ENCODE measurements at regions not wholly inside any gene's neighbourhood (a gene's known extent, or its start where the extent isn't known, plus 50 kb on each side); places are given as distances from the start of the nearest gene placed in this dataset.

- no peaks in the 10 kb centered on the region for H3K9me3 Mint-ChIP-seq (ENCODE audit: low read depth)
- H3K36me3 Mint-ChIP-seq (ENCODE audit: insufficient read depth), result no peaks in the 10 kb centered on the region
- no peak overlapping the region for H3K4me3 Mint-ChIP-seq (ENCODE audit: low read depth)
- no peak for TF ChIP-seq CTCF (IDR thresholded peaks at IDR 0.05; ENCODE audit: unreplicated experiment)
- H3K27ac Mint-ChIP-seq, result no peak overlapping the region
- DNase-seq (ENCODE audit: low spot score, unreplicated experiment), result no peak
- no peaks in the 10 kb centered on the region for H3K27me3 Mint-ChIP-seq
- H3K4me1 Mint-ChIP-seq (ENCODE audit: low read depth), result no peaks in the 10 kb centered on the region
Measured at GRCh38 chr10:70990681-70991080, 102.3 kb upstream of the PCBD1 start.

- Mint-ChIP-seq H3K27ac (no peak overlapping the region), H3K36me3 (ENCODE audit: insufficient read depth) (no peaks in the 10 kb centered on the region), H3K27me3 (peaks cover 5% of the 10 kb centered on the region), H3K4me3 (ENCODE audit: low read depth) (no peak overlapping the region), H3K4me1 (ENCODE audit: low read depth) (no peaks in the 10 kb centered on the region), H3K9me3 (ENCODE audit: low read depth) (no peaks in the 10 kb centered on the region)
- no peak for DNase-seq (ENCODE audit: low spot score, unreplicated experiment)
- no peak for TF ChIP-seq CTCF (IDR thresholded peaks at IDR 0.05; ENCODE audit: unreplicated experiment)
Measured at GRCh38 chr10:70991140-70992124, 103.1 kb upstream of the PCBD1 start.

- Mint-ChIP-seq H3K27ac (no peak overlapping the region), H3K4me3 (ENCODE audit: low read depth) (no peak overlapping the region), H3K9me3 (ENCODE audit: low read depth) (no peaks in the 10 kb centered on the region), H3K36me3 (ENCODE audit: insufficient read depth) (no peaks in the 10 kb centered on the region), H3K4me1 (ENCODE audit: low read depth) (no peaks in the 10 kb centered on the region), H3K27me3 (peaks cover 11% of the 10 kb centered on the region)
- DNase-seq (ENCODE audit: low spot score, unreplicated experiment), result no peak
- TF ChIP-seq CTCF (IDR thresholded peaks at IDR 0.05; ENCODE audit: unreplicated experiment), result no peak
Measured at GRCh38 chr10:70992436-70992835, 104.1 kb upstream of the PCBD1 start.

- TF ChIP-seq CTCF (IDR thresholded peaks at IDR 0.05; ENCODE audit: unreplicated experiment), result no peak
- peaks cover 13% of the 10 kb centered on the region for H3K27me3 Mint-ChIP-seq
- H3K4me3 Mint-ChIP-seq (ENCODE audit: low read depth), result no peak overlapping the region
- no peaks in the 10 kb centered on the region for H3K9me3 Mint-ChIP-seq (ENCODE audit: low read depth)
- no peak overlapping the region for H3K27ac Mint-ChIP-seq
- no peaks in the 10 kb centered on the region for H3K4me1 Mint-ChIP-seq (ENCODE audit: low read depth)
- no peaks in the 10 kb centered on the region for H3K36me3 Mint-ChIP-seq (ENCODE audit: insufficient read depth)
- no peak for DNase-seq (ENCODE audit: low spot score, unreplicated experiment)
Measured at GRCh38 chr10:70993051-70993450, 104.7 kb upstream of the PCBD1 start.

- peaks cover 15% of the 10 kb centered on the region for H3K27me3 Mint-ChIP-seq
- no peaks in the 10 kb centered on the region for H3K9me3 Mint-ChIP-seq (ENCODE audit: low read depth)
- no peak for DNase-seq (ENCODE audit: low spot score, unreplicated experiment)
- H3K4me3 Mint-ChIP-seq (ENCODE audit: low read depth), result no peak overlapping the region
- H3K4me1 Mint-ChIP-seq (ENCODE audit: low read depth), result no peaks in the 10 kb centered on the region
- no peaks in the 10 kb centered on the region for H3K36me3 Mint-ChIP-seq (ENCODE audit: insufficient read depth)
- no peak for TF ChIP-seq CTCF (IDR thresholded peaks at IDR 0.05; ENCODE audit: unreplicated experiment)
- no peak overlapping the region for H3K27ac Mint-ChIP-seq
Measured at GRCh38 chr10:70996549-70996948, 108.2 kb upstream of the PCBD1 start.
